ENCODE measurements at regions not wholly inside any gene's neighbourhood (a gene's known extent, or its start where the extent isn't known, plus 50 kb on each side); places are given as distances from the start of the nearest gene placed in this dataset.

DNA sequence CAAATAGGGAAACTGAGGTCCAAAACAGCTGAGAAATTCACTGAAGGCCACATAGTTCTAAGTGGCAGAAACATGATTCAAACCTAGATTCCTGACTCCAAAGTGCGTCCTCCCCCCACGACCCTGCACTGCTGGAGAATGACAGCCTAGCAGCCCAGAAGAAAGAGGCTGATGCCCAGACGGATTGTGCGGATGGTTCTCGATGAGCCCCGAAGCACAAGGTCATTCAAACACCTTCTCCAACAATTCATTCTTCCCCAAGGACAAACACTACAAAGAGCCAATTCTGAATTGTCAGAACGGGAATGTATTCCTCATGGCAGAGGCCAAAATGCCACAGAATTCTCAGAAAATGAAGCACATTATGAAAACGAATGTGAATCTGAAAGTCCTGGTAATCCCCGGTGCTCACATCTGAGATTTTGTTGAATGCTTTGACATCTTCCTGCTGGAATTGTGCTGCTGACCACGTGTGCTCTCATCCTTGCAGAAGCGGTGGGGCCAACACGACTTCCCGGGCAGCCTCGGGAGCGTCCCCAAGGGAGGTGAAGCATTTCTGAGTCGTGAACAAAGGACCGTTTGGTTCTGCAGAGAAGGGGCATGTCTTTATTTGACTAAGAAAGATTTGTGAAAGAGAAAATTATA is 337.0 kb downstream of the EIPR1 start:
- TF ChIP-seq EZH2 (IDR thresholded peaks at IDR 0.05): no peak
- TF ChIP-seq, protein P1, sequence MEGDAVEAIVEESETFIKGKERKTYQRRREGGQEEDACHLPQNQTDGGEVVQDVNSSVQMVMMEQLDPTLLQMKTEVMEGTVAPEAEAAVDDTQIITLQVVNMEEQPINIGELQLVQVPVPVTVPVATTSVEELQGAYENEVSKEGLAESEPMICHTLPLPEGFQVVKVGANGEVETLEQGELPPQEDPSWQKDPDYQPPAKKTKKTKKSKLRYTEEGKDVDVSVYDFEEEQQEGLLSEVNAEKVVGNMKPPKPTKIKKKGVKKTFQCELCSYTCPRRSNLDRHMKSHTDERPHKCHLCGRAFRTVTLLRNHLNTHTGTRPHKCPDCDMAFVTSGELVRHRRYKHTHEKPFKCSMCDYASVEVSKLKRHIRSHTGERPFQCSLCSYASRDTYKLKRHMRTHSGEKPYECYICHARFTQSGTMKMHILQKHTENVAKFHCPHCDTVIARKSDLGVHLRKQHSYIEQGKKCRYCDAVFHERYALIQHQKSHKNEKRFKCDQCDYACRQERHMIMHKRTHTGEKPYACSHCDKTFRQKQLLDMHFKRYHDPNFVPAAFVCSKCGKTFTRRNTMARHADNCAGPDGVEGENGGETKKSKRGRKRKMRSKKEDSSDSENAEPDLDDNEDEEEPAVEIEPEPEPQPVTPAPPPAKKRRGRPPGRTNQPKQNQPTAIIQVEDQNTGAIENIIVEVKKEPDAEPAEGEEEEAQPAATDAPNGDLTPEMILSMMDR (IDR thresholded peaks at IDR 0.05): no peak
- TF ChIP-seq EZH2phosphoT487 (IDR thresholded peaks at IDR 0.05): no peak
